Fibroblast of skin of right biceps (primary cell): ENCODE measurements at regions not wholly inside any gene's neighbourhood (a gene's known extent, or its start where the extent isn't known, plus 50 kb on each side); places are given as distances from the start of the nearest gene placed in this dataset.
"Not testable (repeated sequence)": the region's sequence is repeated elsewhere in the genome, so short reads cannot be mapped to it uniquely, and the experiment has no call there.

Source experiments
- DNase-seq: peaks from one replicate; pipeline ENCODE4 v3.0.0-alpha.2; 2013

GRCh38 chr5:91283326-91283725 lies 99.8 kb downstream of the ARRDC3 start:
- no peak for DNase-seq

- DNase-seq = no peak
These were observed 100.9 kb downstream of the ARRDC3 start for GRCh38 chr5:91282210-91282609.

- DNase-seq = peak; percentile 83
These were observed 101.7 kb downstream of the ARRDC3 start for GRCh38 chr5:91281401-91281800.

GRCh38 chr5:91280362-91281269 lies 102.5 kb downstream of the ARRDC3 start:
- DNase-seq = peak; percentile 98

GRCh38 chr5:91277840-91278239 lies 105.3 kb downstream of the ARRDC3 start:
- no peak for DNase-seq

- DNase-seq = peak; percentile 36
These were observed 106.0 kb downstream of the ARRDC3 start for GRCh38 chr5:91277093-91277626.

GRCh38 chr5:91272858-91273257 lies 110.3 kb downstream of the ARRDC3 start:
- peak; percentile 74 for DNase-seq

- DNase-seq = no peak
These were observed 111.1 kb downstream of the ARRDC3 start for GRCh38 chr5:91271999-91272398.

GRCh38 chr5:91269198-91269597 lies 113.9 kb downstream of the ARRDC3 start:
- DNase-seq = no peak

- DNase-seq = peak; percentile 67
These were observed 116.9 kb downstream of the ARRDC3 start for GRCh38 chr5:91266184-91266705.

- DNase-seq = no peak
These were observed 118.6 kb downstream of the ARRDC3 start for GRCh38 chr5:91264311-91265051.

- DNase-seq = no peak
These were observed 119.2 kb downstream of the ARRDC3 start for GRCh38 chr5:91263898-91264297.

GRCh38 chr5:91257301-91257700 lies 125.8 kb downstream of the ARRDC3 start:
- DNase-seq = no peak

- DNase-seq = no peak
These were observed 127.0 kb downstream of the ARRDC3 start for GRCh38 chr5:91256142-91256524.

GRCh38 chr5:91255396-91256141 lies 127.5 kb downstream of the ARRDC3 start:
- DNase-seq = no peak

- DNase-seq = no peak
These were observed 130.2 kb downstream of the ARRDC3 start for GRCh38 chr5:91252916-91253315.

- DNase-seq = no peak
These were observed 137.2 kb downstream of the ARRDC3 start for GRCh38 chr5:91245871-91246270.

GRCh38 chr5:91245074-91245452 lies 138.1 kb downstream of the ARRDC3 start:
- no peak for DNase-seq

GRCh38 chr5:91244380-91245073 lies 138.6 kb downstream of the ARRDC3 start:
- no peak for DNase-seq

- DNase-seq = no peak
These were observed 139.3 kb downstream of the ARRDC3 start for GRCh38 chr5:91243852-91244251.

GRCh38 chr5:91243286-91243685 lies 139.8 kb downstream of the ARRDC3 start:
- DNase-seq = no peak

GRCh38 chr5:91241460-91241859 lies 141.7 kb downstream of the ARRDC3 start:
- DNase-seq = not testable (repeated sequence)
